SK-N-SH (cell line): ENCODE measurements at regions not wholly inside any gene's neighbourhood (a gene's known extent, or its start where the extent isn't known, plus 50 kb on each side); places are given as distances from the start of the nearest gene placed in this dataset.

Source experiments
- CTCF ChIA-PET: fragments of 300-600, 350-600 bp; formaldehyde crosslinking; extraction: SDS; loops from one replicate; lab custom pipeline; 2021; lab: Yijun Ruan, JAX
- POLR2A ChIA-PET: fragments of 350-600 bp; sonication (Branson Sonifier 250); formaldehyde crosslinking; extraction: SDS; loops from one replicate; lab custom pipeline; 2020; ENCODE audit warnings: antibody characterized with exemption, inconsistent platforms; lab: Yijun Ruan, JAX
- DNase-seq: peaks from one replicate; pipeline ENCODE4 v3.0.0; 2012
- H2AFZ ChIP-seq: fragments of 200-600 bp; sonication (generic); 2 replicates; pipeline ENCODE4 v1.8.1; 2016; ENCODE audit warnings: antibody characterized with exemption, mild to moderate bottlenecking, low read depth
- H3F3A ChIP-seq: fragments of 200-600 bp; sonication (generic); replicated peaks from 2 replicates; pipeline ENCODE3; 2016; ENCODE audit warnings: antibody characterized with exemption, mild to moderate bottlenecking; ENCODE audit not compliant: insufficient read depth
- H3K27ac ChIP-seq, 2 experiments: fragments of 200-500 bp in 1 of 2; fragments of 200-600 bp in 1 of 2; sonication (Bioruptor generic) in 1 of 2; sonication (generic), shearing (Covaris generic) in 1 of 2; 2 replicates each; pipeline versions ENCODE4 v1.5.1 to v1.6.1; 2014 to 2016; ENCODE audit warnings: low read depth in 2 of 2, inconsistent platforms in 1 of 2, low read length in 1 of 2, mild to moderate bottlenecking in 1 of 2, mixed read lengths in 1 of 2
- H3K27me3 ChIP-seq: fragments of 200-600 bp; sonication (generic), shearing (Covaris generic); 2 replicates; pipeline ENCODE4 v1.6.1; 2016; ENCODE audit warnings: mixed run types; ENCODE audit not compliant: insufficient read depth
- H3K36me3 ChIP-seq, 2 experiments: fragments of 200-500 bp in 1 of 2; fragments of 200-600 bp in 1 of 2; sonication (Bioruptor generic) in 1 of 2; sonication (generic) in 1 of 2; replicated peaks in 1 of 2; 2 replicates each; pipeline versions ENCODE3 to v1.5.1; 2014 to 2016; ENCODE audit warnings: low read length in 1 of 2, mild to moderate bottlenecking in 1 of 2; ENCODE audit not compliant: insufficient read depth in 2 of 2, control insufficient read depth in 1 of 2
- H3K4me1 ChIP-seq, 2 experiments: fragments of 200-500 bp in 1 of 2; fragments of 200-600 bp in 1 of 2; sonication (Bioruptor generic) in 1 of 2; sonication (generic), shearing (Covaris generic) in 1 of 2; 2 replicates each; pipeline versions ENCODE4 v1.5.1 to v1.6.1; 2014 to 2016; ENCODE audit warnings: low read depth in 1 of 2, low read length in 1 of 2, mixed run types in 1 of 2; ENCODE audit not compliant: insufficient read depth in 2 of 2, control insufficient read depth in 1 of 2
- H3K4me2 ChIP-seq: fragments of 200-600 bp; sonication (generic), shearing (Covaris generic); 2 replicates; pipeline ENCODE4 v1.6.1; 2017; ENCODE audit warnings: mixed run types
- H3K4me3 ChIP-seq, 2 experiments: fragments of 200-500 bp in 1 of 2; fragments of 200-600 bp in 1 of 2; sonication (Bioruptor generic) in 1 of 2; sonication (generic), shearing (Covaris generic) in 1 of 2; 2 replicates each; pipeline versions ENCODE4 v1.5.1 to v1.8.1; 2014 to 2016; ENCODE audit warnings: low read depth in 2 of 2, inconsistent platforms in 1 of 2, low read length in 1 of 2, mild to moderate bottlenecking in 1 of 2, mixed read lengths in 1 of 2, moderate library complexity in 1 of 2
- H3K79me2 ChIP-seq: fragments of 200-600 bp; sonication (generic); 2 replicates; pipeline ENCODE4 v1.8.1; 2017; ENCODE audit warnings: mild to moderate bottlenecking; ENCODE audit not compliant: insufficient read depth
- H3K9ac ChIP-seq: fragments of 200-600 bp; sonication (generic); 2 replicates; pipeline ENCODE4 v1.6.1; 2017; ENCODE audit warnings: mixed run types
- H3K9me2 ChIP-seq: fragments of 200-600 bp; sonication (generic); 2 replicates; pipeline ENCODE4 v1.6.1; 2017; ENCODE audit warnings: mixed run types
- H3K9me3 ChIP-seq: fragments of 200-600 bp; sonication (generic); 2 replicates; pipeline ENCODE4 v1.6.1; 2017; ENCODE audit warnings: mixed run types, mild to moderate bottlenecking, moderate library complexity
- H4K20me1 ChIP-seq: fragments of 200-600 bp; sonication (generic); 2 replicates; pipeline ENCODE4 v1.6.1; 2017; ENCODE audit warnings: mild to moderate bottlenecking, mixed run types; ENCODE audit not compliant: insufficient read depth
- ELF1 ChIP-seq: IDR thresholded peaks from 2 replicates; pipeline ENCODE4 v1.4.0; 2012
- FOXM1 ChIP-seq: IDR thresholded peaks from 2 replicates; pipeline ENCODE4 v1.4.0; 2012; ENCODE audit warnings: low read depth, mild to moderate bottlenecking
- GATA2 ChIP-seq: sonication (generic); formaldehyde crosslinking; IDR thresholded peaks from 2 replicates; pipeline ENCODE4 v1.5.0; 2020; ENCODE audit warnings: mild to moderate bottlenecking, missing genetic modification reagents
- MAX ChIP-seq: IDR thresholded peaks from 2 replicates; pipeline ENCODE4 v1.4.0; 2012; ENCODE audit warnings: low read depth
- TAF1 ChIP-seq: IDR thresholded peaks from 2 replicates; pipeline ENCODE4 v1.6.1; 2012; ENCODE audit warnings: low read depth, mild to moderate bottlenecking, low read length, moderate library complexity, borderline replicate concordance
- WGBS: methylation state at CpG from one replicate; pipeline ENCODE4 v1.1.6; 2017; ENCODE audit warnings: low lambda C conversion rate; 5-methylcytosine and 5-hydroxymethylcytosine counted together

GRCh38 chr6:40700006-40700580 lies 112.9 kb upstream of the LRFN2 start:
- H3K4me1 ChIP-seq, result peaks cover 0 to 20% of the 10 kb centered on the region in 2 experiments; a peak in 1 of 4 replicates
- no peaks in the 10 kb centered on the region for H3K9me3 ChIP-seq
- no peak overlapping the region for H3K9ac ChIP-seq
- H2AFZ ChIP-seq, result no peak overlapping the region
- no peaks in the 10 kb centered on the region for H4K20me1 ChIP-seq
- TF ChIP-seq ELF1, result no peak
- TF ChIP-seq GATA2, result peak; percentile 22; the same call in 1 of the 2 replicates
- no peak overlapping the region for H3K4me3 ChIP-seq
- no peak overlapping the region; a peak in 1 of 4 replicates for H3K27ac ChIP-seq
- no peaks in the 10 kb centered on the region for H3F3A ChIP-seq
- WGBS, result 19% methylated on average over 4 of the region's 4 CpGs
- no peaks in the 10 kb centered on the region; the same call in 1 of the 2 replicates for H3K27me3 ChIP-seq
- no peak overlapping the region for H3K4me2 ChIP-seq
- no peaks in the 10 kb centered on the region for H3K36me3 ChIP-seq
- ChIA-PET POLR2A (no interaction called here), CTCF (interaction anchor here (2.2 kb wide), 1 partner anchor 113 kb away, joined by 7 read pairs; the partner anchor contains the start of gene LRFN2)
- H3K79me2 ChIP-seq, result no peaks in the 10 kb centered on the region
- no peak for DNase-seq
- no peaks in the 10 kb centered on the region for H3K9me2 ChIP-seq

GRCh38 chr6:40695750-40696415 lies 108.7 kb upstream of the LRFN2 start:
- Histone ChIP-seq H3K27me3 (no peaks in the 10 kb centered on the region), H3K4me1 (peaks cover 0 to 18% of the 10 kb centered on the region in 2 experiments; a peak in 1 of 4 replicates), H3K27ac (peak overlapping the region in 1 of 2 experiments; percentile 47; a peak in 1 of 4 replicates), H3K79me2 (no peaks in the 10 kb centered on the region), H3K9ac (no peak overlapping the region), H3K9me2 (no peaks in the 10 kb centered on the region), H4K20me1 (no peaks in the 10 kb centered on the region), H2AFZ (no peak overlapping the region), H3K36me3 (no peaks in the 10 kb centered on the region), H3F3A (no peaks in the 10 kb centered on the region), H3K4me3 (no peak overlapping the region), H3K9me3 (no peaks in the 10 kb centered on the region), H3K4me2 (no peak overlapping the region)
- ChIA-PET POLR2A (no interaction called here), CTCF (interaction anchor here (1.1 to 1.5 kb wide), 4 partner anchors 11 to 332 kb away, joined by 3 to 6 read pairs (median 4); no protein-coding TSS in a partner anchor)
- WGBS, result 72% methylated on average over 4 of the region's 8 CpGs
- DNase-seq, result no peak
- no peak for TF ChIP-seq TAF1
- TF ChIP-seq MAX, result no peak
- TF ChIP-seq, all 33 proteins: peak for 0

GRCh38 chr6:40695114-40695513 lies 108.0 kb upstream of the LRFN2 start:
- 29% methylated on average over 2 of the region's 2 CpGs for WGBS
- no peaks in the 10 kb centered on the region for H3K9me2 ChIP-seq
- peaks cover 0 to 14% of the 10 kb centered on the region in 2 experiments; a peak in 1 of 4 replicates for H3K4me1 ChIP-seq
- H3F3A ChIP-seq, result no peaks in the 10 kb centered on the region
- no peak overlapping the region for H2AFZ ChIP-seq
- TF ChIP-seq FOXM1, result no peak
- H3K27me3 ChIP-seq, result no peaks in the 10 kb centered on the region
- no peaks in the 10 kb centered on the region for H3K9me3 ChIP-seq
- POLR2A ChIA-PET, result no interaction called here
- H3K36me3 ChIP-seq, result no peaks in the 10 kb centered on the region
- no peaks in the 10 kb centered on the region for H3K79me2 ChIP-seq
- DNase-seq, result peak; percentile 33
- no peak overlapping the region for H3K4me2 ChIP-seq
- no peak overlapping the region for H3K9ac ChIP-seq
- peak overlapping the region in 1 of 2 experiments; percentile 47; a peak in 1 of 4 replicates for H3K27ac ChIP-seq
- H3K4me3 ChIP-seq, result no peak overlapping the region
- CTCF ChIA-PET, result interaction anchor here (0.7 to 1.4 kb wide), 4 partner anchors 12 to 333 kb away, joined by 3 to 6 read pairs (median 4); no protein-coding TSS in a partner anchor
- no peaks in the 10 kb centered on the region for H4K20me1 ChIP-seq
